Activated CD4-positive, alpha-beta T cell treated with anti-CD3 and anti-CD28 coated beads, Interleukin-2, amount 50 U/mL, for 1 hour (primary cell): ENCODE measurements at regions not wholly inside any gene's neighbourhood (a gene's known extent, or its start where the extent isn't known, plus 50 kb on each side); places are given as distances from the start of the nearest gene placed in this dataset.

Source experiments
- DNase-seq: peaks from one replicate; pipeline ENCODE4 v3.0.0-alpha.2; 2020

DNA sequence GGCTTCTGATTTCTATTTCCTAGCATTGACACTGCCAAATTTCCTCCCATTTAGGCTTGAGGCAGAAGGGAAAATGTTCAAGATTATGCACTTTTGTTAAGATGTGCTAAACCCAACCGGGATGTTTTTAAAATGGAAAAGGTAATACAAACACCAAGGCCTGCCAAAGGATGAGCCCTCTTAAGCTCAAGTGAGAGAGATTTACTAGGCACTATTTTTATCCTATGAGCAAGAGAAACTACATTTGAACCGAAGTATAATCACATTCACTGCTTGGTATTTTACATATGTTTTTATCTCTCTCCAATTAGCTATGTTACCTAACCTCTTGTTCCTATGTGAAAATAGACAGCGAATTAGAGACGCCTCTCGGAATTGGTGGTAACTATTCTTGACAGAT, 295.8 kb downstream of the GABRB3 start:
- DNase-seq = no peak

DNA sequence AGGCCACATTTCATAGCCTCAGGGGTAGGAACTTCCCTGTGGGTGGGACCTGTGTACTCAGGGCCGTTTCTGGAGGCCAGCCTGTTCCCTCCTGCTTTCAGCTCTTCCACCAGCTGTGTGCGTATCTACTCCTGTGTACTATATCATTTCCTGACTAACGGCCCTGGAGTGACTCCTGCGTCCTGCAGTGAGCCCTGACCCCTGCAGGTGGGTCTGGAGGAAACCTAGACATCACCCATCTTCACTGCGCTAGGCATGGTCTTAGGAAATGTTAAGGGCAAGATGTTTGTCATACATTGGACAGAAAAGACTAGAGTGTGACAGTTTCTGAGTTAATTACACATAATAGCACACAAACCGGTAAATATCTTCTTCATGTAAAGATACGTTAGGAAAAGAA, 297.3 kb downstream of the GABRB3 start:
- no peak for DNase-seq

DNA sequence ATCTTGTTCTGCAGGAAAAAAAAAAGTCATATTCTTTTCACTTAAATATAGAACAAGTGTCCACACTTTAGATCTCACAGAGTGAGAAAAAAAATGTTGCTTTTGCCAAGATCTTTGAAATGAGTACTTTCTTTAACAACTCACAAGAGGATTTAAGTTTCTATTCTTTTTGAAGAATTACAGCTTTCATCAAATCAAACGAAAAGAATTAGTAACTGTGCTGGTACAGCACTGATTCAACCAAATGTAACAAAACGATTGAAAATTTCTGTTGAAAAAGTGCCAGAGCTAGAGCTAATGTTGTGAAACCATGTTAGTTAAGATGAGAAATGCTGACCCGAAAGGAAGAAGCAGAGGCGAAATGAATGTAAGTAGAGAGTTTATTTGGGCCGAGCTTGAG, 300.2 kb downstream of the GABRB3 start:
- DNase-seq = no peak

DNA sequence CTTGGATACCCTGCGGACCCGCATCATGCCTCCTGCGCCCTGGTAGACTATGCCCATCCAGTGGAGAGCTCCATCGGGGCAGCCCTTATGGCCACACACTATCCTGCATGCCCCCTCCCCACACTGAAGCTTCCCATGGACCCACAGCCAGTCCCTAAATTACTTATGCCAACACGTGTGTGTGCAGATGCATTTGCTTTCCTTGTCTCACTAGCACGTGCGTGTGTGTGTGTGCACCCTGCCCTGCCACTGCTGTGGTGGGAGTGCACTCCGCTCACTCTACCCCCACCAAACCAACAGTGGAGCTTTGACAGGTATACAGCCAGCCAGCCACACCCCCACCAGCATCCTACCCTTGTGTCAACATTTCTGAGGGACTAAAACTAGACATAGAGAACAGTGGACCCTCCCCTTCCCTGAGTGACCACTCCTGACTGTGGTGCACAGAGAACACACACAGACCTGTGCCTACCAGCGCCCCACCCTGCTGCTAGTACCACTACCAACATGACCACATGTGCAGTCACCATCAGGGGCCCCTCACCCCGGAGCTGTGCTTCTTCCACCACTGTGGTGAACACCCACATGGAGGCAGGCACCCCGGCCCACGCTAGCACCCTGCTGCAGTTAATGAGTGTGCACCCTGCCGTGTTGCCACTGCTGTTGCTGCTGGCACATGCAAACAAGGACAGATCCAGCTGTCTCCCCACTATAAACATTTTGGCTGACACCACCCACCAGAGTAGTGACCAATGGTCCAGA, 310.8 kb downstream of the GABRB3 start:
- DNase-seq = no peak

DNA sequence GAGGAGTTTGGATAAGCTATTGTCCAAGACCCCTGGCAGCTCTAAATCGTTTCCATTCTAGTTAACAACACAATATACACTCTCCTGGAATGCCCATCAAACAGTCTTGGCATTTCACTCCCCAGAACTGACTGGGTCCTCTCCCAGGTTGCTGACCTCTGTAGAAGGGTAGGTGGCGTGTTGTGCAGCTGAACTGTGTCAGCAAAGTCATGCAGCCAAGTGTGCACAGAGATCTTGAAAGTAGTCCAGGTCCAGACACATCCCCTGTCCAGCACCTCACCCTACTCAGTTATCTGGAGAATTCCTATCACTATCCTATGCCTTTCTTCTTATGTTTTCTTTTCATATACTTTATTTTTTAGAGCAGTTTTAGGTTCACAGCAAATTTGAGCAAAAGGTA, 312.7 kb downstream of the GABRB3 start:
- no peak for DNase-seq

DNA sequence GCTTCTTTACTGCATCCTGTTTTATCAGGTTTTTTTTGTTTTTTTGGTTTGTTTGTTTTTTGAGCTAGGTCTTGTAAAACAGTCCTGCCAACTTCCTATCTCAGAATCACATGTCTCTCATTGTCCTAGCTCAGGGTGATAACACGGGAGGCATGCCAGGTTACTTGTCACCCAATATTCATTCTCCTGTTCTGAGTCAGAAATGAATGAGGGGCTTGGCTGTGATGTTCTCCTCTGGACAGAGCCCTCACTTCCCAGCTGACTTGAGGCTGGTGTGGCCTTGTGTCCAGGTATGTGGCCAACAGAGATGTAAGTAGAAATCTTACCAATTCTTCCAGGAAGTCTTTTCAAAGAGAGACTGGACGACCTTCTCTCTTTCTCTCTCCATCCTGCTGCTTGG, 317.0 kb downstream of the GABRB3 start:
- DNase-seq = no peak

DNA sequence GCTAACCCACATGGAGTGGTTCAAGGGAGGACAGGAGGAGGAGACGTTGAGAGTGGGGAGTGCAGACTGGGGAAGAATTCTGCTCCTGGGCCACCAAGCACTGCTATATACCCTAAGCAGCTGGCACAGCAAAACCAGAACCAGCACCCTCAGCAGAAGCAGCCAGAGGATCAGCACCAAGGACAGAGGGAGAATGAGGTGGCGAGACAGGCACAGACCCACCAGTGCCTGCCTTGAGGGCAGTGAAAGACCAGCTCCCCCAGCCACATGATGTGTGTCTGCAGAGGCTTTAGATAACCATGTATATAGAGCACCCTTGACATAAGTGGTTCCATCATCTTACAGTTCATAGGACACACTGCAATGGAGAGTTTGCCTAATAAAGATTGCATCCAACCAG, 319.0 kb downstream of the GABRB3 start:
- no peak for DNase-seq

DNA sequence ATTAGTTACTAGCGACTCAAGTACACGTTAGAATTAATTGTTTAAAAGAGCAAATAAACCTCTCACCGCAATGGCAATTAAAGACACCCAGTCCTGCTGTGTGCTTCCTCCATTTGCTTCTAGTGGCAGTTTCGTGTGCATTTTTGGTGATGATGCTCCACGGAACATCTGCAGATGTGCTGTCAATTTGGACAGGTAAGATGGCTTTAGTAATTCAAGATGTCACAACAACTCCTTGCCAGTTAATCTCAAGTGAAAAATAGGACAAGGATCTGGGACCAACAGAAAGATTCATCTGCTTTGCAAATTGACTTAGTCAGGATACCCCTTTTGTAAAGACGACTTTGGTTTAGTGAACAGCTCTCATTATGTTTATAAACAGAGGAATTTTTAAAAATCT, 320.9 kb downstream of the GABRB3 start:
- no peak for DNase-seq

DNA sequence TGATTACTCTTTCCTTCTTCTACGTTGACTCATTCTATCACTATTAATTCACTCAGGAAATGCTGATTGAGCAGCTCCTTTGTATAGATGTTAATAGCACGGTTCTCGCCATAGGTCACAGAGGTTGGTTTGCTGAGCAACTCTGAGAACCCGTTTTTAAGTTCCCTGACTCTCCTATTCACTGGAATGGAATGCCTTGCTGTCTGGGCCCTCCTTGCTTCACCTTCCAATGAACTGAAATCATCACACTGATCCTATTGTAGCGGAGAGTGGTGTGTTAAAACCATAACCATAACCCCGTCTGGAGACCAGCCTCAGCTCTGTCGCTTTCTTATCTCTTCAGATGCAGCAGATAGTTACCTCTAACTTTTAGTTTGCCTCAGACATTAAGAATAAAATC, 323.6 kb downstream of the GABRB3 start:
- DNase-seq = no peak

DNA sequence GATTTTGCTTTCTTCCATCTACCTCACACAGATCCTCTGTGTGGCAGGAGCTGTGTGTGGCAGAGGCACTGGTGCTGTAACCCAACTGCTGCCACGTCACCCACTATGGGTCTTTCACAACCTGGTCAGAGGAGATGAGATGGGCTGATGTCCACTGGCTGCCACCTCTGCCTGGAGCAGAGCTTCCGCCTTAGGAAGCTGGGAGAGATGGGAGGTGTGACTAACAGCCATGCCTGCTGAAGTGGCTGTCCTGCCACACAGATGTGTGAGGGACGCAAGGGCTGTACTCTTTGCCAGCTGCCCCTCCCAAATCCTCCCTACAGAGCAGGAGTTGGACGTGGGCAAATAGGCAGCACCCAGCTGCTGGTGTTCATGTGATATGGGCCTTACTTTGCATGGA, 329.5 kb downstream of the GABRB3 start:
- no peak for DNase-seq

DNA sequence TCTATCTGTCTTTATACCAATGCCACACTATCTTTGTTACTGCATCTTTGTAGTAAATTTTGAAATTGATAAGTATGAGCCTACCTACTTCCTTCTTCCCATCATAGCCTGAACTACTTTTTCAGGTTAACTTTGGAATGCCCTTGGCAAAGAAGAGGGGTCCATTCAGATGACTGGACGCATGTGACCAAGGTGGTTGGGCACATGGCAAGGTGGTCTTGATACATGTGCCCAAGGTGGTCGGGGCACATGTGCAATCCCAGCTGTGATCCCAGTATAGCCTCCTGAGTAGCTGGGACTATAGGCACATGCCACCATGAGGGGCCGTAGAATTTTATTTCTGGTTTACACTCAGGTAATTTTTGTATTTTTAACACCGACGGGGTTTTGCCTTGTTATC, 330.2 kb downstream of the GABRB3 start:
- DNase-seq = no peak

DNA sequence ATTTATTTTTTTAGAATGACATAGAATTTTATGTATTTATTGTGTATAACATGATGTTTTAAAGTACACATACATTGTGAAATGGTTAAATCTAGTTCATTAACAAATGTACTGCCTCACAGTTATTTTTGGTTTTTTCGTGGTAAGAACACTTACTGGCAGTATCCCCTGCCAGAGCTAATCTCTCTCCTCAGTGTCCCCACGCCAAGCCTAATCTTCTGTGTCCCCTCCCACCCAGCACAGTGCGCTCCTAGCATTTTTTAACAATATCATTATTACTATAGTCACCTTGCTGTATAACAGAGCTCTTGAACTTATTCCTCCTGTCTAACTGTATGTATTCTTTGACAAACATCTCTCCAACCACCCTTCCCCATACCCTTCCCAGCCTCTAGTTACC, 333.2 kb downstream of the GABRB3 start:
- DNase-seq = no peak

DNA sequence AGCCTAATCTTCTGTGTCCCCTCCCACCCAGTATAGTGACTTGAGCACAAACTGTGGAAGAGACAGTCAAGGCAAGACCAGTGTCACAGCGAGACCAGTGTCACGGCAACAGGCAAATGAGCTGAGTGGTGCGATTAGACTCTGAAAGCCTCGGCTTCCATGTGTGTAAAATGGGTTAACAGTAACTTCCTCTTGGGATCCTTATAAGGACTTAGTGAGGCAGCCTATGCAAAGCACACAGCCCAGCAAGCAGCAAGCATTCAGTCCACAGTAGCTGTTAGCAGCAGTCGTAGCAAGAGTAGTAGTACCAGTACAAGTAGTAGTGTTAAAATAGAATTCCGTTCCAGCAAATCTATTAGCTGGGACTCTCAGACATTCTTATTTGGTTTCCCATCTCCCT, 334.1 kb downstream of the GABRB3 start:
- DNase-seq = no peak

DNA sequence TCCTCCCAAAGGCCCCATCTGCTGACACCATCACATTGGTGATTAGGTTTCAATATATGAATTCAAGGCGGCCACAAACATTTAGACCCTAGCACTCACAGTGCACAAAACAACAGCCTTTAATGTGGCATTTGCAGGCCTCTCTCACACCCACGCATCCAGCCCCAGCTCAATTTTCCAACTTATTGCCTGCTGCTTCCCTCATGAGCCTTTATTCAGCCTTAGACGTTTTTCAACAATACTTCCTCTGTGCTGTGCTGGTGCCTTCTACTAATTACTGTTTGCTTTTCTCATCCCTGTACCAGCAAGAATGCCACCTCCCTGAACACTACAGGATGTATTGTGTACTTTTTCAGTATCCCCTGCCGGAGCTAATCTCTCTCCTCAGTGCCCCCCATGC, 334.6 kb downstream of the GABRB3 start:
- DNase-seq = no peak

DNA sequence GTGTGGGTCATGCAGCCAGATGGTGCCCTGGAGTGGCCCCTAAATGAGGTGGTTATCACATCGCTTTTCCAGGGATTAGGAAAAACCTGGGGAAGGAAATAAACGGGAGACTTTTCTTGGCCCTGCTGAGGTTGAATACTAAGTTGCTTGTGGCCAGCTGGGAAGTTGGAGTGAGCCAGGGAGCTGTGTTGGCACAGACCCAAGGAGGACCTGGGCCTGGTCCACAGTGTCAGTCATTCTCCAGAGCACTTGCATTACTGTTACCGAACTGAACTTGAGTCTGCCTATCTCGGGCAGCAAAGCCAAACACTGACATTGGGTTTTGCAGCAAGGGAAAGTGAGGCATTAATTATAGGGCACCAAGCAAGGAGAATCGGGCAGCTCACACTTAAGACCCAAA, 339.0 kb downstream of the GABRB3 start:
- DNase-seq = no peak

DNA sequence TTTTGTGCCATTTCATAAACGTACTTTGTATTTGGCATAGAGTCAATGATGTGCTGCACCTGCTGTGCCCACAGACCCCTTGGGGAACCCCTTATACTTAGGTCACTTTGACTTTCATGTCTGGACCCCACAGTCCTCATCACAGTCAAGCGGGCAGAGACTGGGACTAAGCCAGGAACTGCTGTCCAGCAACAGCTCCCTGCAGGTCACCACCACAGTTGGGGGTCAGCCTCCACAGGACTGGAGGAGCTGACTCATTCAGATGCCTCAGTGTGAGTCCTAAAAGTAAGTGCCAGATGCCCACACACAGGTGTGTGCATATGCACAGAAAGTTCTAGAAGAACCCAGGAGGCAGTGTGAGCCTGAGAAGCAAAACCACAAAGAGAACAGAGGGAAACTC, 339.8 kb downstream of the GABRB3 start:
- DNase-seq = no peak

DNA sequence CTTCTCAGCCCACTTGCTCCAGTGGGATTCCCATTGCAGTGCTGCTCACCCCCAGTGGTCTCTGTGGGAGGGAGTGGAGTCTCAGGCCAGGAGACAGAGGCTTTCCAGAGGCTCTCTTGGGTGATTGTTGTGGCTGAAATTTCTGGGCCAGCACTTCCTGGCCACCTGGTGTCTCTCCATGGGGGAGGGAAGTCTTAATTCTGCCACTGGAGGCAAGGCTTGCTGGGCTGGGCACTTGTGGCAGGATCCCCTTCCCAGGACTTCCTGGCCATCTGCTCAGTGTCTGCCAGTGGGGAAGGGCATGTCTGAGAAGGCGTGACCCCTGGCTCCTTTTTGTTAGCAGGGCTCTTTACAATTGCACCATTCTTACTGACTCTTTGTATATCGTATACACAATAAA, 351.8 kb downstream of the GABRB3 start:
- no peak for DNase-seq

DNA sequence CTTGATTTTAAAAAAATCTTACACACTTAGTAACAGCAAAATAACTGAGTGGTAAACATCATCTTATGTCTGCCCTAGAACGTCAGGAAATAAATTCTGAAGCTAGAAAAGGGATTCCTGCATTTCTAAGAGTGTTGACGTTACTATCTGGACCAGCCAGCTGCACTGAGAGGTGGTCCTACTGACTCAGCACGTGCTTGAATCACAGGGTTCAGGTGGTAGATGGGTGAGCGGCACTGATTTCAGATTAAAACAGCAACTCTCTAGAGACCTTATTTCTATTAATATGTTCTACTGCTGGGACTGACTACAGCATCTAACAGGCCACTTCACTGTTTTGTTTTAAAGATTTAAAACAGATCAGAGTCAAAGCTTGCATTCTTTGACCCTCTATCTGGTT, 377.2 kb downstream of the GABRB3 start:
- no peak for DNase-seq

DNA sequence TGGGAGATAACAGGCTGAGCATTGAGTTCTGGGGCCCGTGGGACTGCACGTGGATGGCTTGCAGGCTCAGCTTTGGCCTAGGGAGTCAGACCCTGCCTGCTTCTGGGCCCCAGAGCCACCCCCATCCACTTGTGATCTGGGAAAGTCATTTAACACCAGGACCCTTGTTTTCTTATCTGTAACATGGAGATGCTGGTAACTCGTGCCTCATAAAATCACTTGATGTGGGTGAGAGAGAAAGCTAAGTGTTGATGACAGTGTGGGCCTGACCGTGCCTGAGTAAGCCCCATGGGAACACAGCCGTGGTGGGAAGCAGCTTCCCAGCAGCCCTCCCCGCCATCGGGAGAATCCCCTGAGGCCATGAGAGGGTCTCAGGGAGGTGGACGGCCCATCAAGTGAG, 378.1 kb downstream of the GABRB3 start:
- DNase-seq = no peak

DNA sequence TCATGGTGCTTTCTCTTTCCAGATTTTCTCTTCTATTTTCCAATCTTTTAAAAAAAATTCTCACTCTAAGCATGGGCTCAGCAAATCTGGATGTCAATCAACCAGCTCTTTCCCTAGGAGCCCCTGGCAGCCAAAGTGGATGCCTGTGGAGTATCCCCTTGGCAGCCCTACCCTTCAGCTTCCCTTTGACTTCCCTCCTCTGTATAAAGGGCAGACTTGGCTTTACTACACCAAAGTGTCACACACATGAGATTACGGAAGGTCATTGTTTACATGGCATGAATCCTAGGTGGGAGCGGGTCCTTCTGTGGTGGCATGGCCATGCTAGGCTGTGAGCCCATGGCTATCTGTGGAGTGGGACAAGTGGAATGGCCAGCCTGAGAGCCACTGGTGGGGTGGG, 379.9 kb downstream of the GABRB3 start:
- no peak for DNase-seq

DNA sequence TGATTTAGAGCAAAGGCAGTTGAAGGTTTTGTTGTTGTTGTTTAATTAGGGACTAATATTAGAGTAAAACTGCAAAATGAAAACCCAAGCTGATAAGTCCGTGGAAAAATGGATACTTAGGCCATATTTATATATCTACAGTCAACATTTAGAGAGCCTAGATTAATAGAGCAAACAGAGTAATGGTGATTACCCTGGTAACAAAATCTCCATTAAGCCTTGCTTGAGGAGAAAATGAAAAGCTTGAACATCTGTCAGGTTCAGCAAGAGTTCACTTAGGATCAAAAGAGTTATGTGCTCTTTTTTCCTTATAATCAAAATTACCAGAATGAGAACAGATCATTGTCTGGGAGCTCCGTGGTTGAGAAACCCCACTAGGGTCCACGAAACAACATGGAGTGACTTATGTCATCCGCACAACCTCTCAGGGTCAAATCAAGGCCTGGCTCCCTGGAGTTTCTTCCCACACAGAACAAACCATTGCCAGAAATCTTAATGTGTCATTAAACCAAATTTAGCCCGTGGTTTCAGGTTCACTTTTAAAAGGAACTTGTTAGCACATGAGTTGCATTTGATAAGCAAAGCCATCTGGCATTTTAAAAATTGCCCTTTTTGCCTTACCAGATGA, 381.2 kb downstream of the GABRB3 start:
- DNase-seq = no peak

DNA sequence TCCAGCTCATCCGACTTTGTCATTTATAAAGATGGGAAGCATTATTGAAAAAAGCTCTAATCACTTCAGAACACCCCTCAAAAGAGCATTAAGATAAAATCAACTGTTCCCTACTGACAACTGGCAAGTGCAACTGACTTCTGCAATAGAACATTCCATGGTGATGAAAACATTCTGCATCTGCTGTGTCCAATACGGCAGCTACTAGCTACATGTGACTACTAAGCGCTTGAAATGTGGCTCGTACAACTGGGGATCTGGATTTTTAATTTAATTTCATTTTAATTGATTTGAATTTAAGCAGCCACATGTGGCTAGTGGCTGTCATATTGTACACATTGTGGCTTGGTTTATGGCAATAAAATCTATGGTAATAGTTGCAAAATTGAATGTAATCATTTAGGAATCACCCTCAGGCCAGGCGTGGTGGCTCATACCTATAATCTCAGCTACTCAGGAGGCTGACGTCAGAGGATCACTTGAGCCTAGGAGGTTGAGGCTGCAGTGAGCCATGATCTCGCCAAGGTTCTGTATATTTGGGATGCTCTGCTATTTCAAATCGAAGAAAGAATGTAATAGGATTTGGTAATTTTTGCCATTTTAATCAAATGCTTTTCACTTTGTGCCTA, 390.3 kb downstream of the GABRB3 start:
- DNase-seq = no peak

DNA sequence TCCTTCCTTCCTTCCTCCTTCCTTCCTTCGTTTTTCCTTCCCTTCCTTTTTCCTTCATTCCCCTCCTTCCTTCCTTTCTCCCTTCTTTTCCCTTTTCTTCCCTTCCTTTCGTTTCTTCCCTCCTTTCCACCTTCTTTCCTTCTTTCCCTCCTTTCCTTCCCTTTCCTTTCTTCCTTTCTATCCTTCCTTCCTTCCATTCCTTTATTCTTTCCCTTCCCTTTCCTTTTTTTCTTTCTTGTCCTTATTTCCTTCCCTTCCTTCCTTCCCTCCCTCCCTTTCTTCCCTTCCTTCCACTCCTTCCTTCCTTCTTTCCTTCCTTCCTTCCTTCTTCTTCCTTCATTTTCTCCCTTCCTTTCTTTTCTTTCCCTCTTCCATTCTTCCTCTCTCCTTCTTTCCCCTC, 394.6 kb downstream of the GABRB3 start:
- DNase-seq = no peak

DNA sequence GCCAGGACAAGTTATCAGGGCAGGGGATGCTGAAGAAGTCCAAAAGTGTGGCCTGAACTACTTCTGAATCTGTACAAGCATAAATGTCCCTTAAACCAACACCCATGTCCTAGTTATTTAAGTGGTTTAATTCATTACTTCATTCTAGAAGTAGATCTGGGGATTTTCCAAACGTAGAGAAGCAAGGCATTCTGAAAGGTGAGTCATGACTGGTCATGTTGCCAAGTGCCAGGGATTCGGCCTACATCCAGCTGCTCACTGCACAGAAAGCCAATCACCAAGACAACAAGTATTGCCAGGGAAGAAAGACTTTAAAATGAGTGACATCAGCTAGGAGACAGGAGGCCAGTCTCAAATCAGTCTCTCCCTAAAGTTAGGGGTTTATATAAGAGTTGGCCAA, 396.6 kb downstream of the GABRB3 start:
- no peak for DNase-seq

DNA sequence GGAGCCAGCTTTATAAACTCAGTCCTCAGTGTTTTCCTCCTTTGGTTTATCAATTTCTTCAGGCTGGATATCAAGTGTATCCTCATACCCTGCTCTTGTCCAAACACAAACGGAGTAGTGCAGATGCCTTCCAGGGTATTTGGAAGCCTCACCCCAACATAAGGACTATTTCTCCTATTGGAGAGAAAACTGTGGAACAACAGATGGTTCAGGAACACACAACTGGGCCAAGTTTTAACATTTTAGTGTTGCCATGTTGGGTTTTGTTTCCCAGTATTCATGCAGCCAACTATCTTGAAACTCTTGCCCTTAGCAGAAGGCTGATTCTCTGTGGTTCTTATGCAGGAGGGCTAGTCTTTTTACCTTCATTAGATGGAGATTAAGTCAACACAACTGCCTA, 398.1 kb downstream of the GABRB3 start:
- no peak for DNase-seq
